Right lobe of liver (tissue), 4 donors: ENCODE measurements at regions not wholly inside any gene's neighbourhood (a gene's known extent, or its start where the extent isn't known, plus 50 kb on each side); places are given as distances from the start of the nearest gene placed in this dataset.

Experiments
- CTCF ChIP-seq, 4 donors: fragments of 200-600 bp in 3 of 4; fragments of 450-650 bp in 1 of 4; IDR thresholded peaks; one replicate each; pipeline versions ENCODE4 v1.5.1 to v1.8.0; 2016 to 2022; ENCODE audit warnings: antibody characterized with exemption in 4 of 4, mild to moderate bottlenecking in 2 of 4
- POLR2A ChIP-seq: fragments of 450-650 bp; IDR thresholded peaks from one replicate; pipeline ENCODE4 v1.6.1; 2017; ENCODE audit warnings: antibody characterized with exemption, mild to moderate bottlenecking
- donor health status: DM: no; HTN: no; CAD: no.
- donor health status: DM: no; HTN: no; CAD: no.
- donor health status: DM: no; HTN: yes; CAD: no.

- TF ChIP-seq POLR2A: no peak
- no peak for TF ChIP-seq CTCF (IDR thresholded peaks at IDR 0.05)
Observed at GRCh38 chr4:117823388-117823787, 210.9 kb upstream of the NDST3 start.
